Activated T-helper 1 cell treated with anti-CD3 and anti-CD28 coated beads, Interleukin-2, amount 50 U/mL, for 16 hours (primary cell): ENCODE measurements at regions not wholly inside any gene's neighbourhood (a gene's known extent, or its start where the extent isn't known, plus 50 kb on each side); places are given as distances from the start of the nearest gene placed in this dataset.

ENCODE experiments used
- DNase-seq, 2 donors: peaks; one replicate each; pipeline ENCODE4 v3.0.0-alpha.2; 2020; ENCODE audit warnings: low read depth in 1 of 2, low spot score in 1 of 2

DNA sequence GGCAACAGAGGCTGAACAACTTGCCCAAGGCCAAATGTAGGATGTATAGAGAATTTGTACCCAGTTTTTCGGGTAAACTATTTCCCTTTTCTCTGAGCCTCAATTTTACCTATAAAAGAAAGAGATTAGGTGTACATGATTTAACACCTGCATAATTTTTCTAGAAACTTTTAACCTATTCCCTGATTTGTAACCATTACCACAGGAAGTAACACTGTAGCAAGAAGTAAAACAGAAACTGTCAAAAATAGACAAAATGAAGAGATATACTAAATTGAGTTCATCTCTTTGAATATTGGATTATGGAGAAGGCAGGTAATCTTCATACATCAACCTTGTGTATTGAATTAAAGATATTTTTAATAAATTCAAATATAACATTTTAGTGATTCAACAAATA is 136.2 kb downstream of the ZC3H11B start:
- DNase-seq, result no peak

DNA sequence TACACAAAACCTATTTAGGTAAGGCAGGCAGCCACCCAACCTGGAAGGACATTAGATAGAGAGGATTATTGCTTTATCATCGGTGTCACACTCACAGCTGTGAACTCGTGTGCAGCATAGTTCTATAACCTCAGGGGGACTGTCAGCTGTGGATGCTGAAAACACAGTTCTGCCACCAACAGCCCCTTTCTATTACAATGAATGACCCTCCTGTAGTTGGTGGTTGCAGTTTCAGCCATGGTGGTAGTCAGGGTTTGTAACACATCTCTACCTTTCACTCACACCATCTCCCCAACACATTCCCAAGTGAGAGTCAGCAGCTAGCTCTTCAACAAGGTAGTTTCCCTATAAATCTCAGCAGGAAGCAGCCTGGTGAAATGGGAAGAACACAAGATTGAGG is 136.8 kb downstream of the ZC3H11B start:
- DNase-seq, result no peak

DNA sequence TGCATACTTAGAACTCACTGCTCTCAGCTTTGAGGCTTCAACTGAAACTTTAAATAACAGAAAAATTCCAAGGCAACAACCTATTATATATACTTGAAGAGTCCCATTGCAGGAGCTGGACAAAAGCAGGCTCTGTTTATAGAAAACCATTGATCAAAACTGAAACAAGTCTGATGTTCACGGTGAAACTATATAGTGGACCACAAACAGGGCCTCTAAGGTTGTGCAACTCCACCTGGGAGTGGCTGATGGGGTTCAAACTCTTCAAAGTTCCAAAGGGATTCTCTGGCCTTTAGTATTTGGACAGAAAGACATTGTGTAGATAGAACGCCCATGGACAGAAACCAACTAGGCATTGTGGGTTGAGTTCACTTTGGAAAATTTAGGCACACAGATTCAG is 140.3 kb downstream of the ZC3H11B start:
- no peak for DNase-seq

DNA sequence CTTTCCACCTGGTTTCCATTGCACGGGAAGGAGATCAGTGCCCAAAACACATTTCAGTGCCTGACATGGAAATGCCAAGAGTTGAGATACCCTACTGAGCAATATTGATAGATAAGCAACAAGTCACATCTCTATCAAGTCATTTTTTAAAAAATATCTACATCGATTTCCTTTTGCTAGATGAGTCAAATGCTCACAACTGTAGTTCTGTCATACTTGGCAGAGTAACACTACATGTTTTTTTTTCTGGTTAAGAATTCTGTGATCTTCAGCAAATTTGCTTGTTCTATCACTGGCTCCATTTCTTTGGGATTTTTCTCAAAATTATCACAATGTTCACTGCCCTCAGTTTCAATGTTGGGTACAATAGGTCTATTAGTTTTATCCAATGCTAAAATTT is 145.4 kb downstream of the ZC3H11B start:
- DNase-seq, result no peak

DNA sequence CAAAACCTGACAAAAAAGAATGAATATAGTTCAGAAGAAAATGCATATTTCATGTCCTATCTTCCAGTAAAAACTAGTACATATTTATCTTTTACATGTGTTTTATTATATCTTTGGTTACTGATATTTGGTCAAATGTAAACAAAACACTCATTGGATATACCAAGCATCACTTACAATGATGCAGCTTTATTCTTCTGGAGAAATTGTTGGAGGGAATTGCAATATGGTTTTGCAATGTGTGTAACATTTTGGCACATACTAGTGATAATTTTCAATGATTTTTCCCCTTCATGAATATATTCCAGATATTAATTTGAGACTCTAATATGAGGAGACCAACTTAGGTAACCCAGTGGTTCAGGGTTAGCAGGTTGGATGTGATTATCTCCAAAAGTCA is 146.1 kb downstream of the ZC3H11B start:
- no peak for DNase-seq

DNA sequence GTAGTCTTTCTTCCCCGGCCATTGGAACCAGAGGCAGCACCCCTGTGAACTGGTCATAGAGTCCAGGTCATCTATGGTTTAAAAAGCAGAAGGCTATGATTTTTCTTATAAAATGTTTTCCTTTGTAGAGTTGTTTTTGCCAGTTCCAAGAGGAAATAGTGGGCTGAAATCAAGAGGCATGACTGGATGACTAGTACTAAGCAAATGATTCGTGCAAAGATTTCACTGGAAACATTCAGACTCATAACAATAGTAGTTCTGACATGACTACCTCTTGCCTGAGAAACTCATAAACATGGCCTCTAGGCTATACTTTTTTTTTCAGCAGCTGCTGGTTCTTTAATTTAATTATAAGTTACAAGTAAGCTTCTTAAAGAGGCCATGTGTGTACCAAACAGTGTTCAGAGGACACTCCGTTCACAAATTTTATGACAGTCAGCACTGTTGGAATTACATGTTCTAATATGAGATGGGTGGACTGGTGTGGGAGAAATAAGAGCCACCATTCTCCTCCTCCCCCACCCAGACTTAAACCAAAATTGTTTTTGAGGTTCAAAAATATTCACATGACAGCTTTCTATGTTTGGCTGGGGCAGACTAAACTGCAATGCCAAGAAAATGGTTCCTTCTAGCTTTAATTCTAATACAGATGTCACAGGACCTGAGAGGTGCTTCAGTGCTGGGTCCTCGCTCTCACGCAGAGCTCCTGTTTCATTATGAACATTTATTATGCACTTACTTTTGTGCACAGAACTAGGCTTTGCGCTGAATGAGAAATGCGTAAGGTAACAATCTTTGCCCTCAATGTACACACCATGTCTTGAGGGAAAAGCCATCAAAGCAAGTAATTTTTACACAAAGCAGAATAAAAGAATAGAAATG is 147.5 kb downstream of the ZC3H11B start:
- no peak for DNase-seq

DNA sequence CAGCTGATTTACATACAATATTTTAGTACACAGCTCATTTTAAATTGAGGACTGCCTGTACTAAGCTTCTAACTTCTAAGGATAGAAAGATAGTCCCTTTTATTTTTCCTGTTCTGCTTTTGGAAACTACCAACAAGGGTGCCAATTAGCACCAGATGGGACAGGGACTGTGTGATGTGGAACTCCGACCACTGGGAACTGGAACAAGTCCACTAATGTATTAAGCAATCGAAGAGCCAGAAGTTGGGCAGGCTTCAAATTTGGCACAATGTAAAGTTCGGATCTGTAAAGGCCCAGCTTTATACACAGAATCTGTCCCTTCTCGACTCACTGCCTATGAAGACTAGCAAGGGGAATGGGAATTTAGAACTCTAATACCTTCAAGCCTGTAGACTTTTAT is 149.3 kb downstream of the ZC3H11B start:
- no peak for DNase-seq

DNA sequence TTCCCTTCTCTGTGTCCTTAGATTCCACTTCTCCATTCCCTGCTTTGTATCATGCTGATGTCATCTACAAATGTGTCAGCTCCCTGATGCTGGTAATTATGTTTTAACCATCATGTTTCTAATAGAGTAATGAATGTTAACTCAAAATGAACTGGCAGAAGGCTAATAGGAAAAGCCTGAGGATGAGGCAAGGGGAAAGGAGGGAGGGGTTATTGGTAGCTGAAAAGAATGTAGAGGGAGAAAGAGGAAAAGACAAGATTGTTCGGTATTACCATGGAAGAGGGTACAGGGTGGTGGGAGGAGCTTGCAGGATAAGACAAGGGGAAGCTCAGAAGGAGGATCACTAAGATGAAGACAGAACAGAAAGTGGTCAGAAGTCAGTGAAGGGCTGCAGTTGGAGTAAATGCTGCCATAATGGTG is 150.9 kb downstream of the ZC3H11B start:
- no peak for DNase-seq

DNA sequence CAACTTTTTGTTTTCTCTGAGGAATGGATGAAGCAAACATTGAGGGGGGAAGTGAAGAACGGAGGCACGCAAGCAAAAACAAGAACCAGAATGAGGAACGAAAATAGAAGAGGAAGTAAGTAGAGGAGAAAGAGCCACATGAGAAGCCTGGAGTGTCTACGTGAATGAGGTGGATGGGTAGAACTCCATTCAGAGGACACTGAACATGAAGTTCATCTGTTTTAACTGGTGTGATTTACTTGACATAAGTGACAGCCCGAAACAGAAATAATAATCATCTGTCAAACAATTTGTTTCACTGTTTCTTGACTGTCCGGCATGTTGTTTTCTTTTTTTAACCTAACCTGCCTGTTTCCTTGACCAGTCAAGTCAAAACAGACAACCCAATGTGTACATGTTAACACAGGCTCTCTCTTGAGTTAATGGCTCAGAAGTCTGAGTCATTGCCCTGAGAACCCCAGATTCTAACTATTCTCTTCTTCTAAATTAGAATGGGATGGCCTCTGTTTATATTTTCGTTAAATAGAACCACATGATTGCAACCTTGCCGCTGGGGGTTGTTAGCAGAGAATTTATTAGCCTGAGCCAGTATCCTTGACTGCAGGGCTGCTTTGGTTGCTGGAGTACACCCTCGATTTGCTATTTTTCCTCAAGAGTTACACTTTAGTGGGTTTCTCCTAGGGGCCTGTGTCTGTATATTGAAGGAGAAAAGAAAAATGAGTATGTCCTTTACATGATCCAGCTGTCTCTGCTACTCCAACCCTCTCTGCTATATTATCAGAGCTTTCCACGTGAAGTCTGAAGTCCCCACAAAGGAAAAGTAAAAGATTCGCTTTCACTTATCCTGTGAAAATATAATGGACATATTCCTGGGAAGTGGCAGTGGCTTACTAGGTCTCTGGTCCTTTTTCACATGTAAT is 151.7 kb downstream of the ZC3H11B start:
- no peak for DNase-seq

DNA sequence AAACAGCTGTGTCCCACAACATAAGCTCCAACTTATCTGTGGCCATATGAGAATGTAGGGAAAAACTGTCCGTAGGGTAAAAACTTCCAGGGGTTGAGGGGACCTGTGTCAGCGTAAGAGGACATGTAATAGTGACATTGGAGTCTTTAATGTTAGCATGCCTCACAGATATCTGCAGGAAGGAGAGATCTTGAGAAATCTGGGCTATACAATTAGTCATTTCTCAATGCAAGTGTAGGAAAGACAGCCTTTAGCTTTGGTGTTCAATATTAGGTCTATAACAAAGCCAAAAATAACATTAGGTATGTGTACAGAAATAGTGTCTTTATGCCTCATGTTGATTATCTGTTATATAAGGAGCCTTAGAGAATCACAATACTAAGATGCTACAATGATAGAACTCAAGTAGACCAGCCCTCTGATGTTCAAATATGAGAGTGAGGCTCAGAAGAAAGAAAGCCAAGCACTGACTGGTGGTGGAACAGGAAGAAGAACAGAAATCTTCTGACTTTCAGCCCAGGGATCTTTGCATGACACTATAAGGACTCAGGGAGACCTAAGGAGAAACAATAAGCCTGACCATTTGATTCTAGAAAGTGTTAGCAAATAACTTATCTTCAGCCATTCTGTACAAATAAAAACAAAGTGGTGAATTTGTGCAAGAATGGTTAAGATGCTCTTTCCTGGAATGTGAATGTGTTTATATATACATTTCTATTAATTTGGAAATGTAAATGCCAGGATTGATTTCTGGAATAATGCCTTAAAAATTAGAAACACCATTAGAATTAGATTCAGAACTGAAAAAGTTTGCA is 152.6 kb downstream of the ZC3H11B start:
- DNase-seq, result no peak

DNA sequence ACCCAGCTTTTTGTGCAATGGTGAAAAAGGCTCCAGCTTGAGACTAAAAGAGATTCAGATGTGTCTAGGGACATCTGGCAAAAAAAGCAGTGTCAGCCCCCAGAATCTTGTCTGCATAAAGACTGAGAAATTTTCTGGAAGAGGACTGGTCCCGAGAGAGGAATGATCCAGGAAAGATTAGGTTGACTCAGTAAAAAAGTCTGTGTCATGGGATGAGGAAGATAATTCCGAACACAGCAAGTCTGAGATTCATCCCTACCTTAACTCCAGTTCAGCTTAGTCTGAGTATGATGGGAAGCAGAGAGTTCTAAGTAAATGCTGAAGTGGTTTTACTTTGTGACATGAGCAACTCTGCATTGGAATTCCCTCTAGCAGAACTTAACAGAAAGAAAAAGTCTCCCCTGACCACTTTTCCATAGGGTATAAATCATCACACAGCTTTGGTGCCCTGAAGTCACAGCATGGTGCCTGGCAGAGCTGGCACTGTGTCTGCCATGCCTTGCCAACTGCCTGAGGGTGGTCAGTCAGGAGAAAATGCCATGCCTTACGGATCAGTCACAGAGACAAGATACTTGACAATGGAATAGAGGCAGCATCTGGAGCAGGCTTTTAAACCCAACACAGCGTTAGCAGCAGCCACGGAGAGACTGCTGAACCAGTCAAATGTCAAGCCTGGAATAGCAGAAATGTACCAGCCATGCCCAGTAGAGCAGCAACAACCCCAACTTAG is 153.4 kb downstream of the ZC3H11B start:
- no peak for DNase-seq

DNA sequence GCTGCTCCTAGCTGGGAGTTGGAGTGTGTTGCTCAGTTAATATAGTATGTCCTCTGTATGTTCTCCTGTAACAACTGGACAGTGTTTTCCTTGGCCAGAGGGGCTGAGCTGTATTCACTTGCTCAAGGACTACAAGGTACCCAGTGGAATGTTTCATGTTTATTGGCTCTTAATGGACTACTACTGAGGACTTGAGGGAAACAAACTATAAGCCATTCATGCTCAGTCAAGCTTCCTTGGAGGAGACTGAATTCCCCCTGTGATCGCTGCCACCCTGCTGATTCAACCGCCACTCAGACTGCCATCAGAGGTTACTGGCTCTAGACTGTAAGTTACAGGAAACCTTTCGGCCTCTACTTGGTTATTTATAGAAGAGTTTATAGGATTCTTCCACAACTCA is 166.6 kb downstream of the ZC3H11B start:
- DNase-seq, result no peak

DNA sequence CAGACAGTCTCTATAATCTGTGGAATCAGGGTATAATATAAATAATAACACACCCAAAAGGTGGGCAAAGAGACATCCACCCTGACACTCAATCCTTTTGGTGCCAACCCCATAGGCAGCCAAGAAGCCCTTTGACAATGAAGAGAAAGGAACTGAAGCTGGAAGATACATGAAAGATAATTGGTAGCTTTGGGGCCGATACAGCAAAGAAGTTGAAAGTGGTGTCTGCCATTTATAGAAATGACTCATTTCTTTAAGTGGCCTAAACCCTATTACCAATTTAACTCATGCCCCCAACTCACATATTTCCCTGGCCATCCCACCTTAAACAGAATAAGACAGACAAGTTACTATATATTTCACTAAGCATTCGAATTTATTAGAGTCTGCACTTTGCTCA is 167.0 kb downstream of the ZC3H11B start:
- DNase-seq, result no peak

DNA sequence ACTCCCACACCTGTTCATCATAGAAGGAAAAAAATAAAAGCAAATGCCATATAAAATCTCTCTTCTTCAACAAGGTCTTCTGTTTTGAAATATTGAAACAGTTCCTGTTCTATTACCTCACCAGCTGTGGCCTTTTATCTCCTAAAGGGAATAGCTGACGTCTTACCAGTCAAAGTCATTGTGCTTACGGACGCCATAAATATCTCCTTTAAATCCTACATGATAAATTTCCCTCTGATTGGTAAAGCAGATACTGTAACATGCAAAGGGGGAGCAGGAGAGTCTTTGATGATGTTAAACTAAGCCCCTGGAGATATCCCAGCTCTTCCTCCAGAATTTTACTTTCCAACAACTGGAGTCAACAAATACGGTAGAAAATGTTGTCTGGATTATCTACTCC is 168.4 kb downstream of the ZC3H11B start:
- no peak for DNase-seq

DNA sequence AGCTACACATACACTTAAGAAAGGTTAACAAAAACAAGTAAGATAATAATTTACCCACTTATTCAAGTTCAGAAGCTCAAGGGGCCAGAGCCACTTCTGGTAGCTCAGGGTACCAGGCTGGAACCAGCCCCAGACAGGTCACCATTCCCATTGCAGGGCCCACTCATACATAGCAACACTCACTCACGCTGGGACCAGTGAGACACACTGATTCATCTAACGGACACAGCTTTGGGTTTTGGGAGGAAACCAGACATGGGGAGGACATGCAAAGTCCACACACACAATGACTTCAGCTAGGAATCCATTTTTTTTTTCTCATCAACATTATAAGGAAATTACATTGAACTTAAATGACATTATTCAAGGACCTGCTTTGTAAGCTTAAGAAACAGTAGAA is 169.1 kb downstream of the ZC3H11B start:
- DNase-seq, result no peak

DNA sequence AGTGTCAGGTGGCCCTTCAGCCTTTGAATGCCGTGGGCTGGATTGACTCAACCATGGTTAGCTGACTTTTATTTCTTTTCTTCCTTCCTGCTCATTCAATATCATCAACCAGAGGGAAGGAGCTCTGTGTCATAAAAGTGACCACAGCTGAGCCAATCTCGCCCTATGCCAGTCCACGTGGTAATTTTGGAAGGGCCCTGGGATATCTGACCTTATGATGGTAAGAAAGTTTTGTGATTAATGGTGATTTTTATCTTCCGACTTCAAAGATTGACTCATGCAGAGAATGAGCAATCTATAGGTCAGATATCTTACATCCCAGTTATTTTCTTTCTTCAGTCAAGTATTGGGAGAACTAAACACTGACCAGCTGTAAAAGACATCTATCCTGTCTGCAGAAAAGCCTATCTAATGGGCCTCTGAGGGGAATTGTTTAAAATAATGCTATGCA is 170.3 kb downstream of the ZC3H11B start:
- no peak for DNase-seq

DNA sequence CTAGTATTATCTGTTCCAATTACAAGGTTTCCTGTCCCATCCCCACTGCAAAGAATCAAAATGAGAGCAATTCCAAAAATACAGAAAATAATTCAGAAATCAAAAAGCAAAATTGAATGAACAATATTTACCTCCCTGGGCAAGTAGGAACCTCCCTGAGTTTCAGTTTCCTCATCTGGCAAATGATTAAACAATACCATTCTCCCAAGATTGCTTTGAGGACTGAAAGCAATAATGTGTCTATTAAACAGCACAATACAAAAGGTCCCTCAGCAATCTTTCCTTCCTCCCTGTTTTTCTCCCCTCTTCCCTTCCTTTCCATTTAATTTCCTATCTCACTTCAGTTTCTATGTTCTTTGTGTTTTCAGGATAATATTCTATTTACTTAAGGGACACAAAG is 171.0 kb downstream of the ZC3H11B start:
- no peak for DNase-seq

DNA sequence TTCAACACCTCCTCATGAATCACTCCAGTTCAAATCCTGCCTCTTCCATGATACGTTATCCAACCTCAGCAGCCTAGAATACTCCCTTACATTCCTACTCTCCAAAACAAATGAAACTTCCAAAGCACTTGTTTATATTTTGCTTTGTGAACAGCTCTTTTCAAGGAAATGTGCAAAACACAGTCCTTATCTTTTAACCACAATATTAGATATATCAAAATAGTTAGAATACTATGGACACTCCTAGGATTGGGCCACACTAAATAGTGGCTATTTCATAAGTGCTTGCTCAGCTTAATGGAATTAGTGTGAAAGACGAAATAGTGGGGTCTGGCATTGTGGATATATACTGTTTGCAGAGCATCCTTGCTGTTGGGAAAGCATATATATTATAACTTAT is 173.5 kb downstream of the ZC3H11B start:
- no peak for DNase-seq

DNA sequence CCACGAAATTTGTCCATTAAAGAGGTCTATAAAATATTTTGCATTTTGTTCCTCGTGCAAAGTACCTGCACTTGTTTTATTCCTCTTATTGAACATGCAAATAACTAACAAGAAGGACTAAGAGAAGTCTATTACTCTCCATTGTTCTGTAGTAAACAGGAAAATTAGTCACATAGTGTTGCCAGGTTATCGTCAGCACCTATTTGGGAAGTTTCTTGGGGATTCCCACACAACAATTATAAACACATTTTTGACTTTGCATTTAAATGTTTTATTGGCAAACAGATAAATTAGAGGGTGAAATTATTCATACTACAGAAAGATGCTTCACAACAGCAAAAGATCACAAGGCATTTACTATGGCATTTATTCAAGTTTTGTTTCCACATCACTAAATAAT is 174.5 kb downstream of the ZC3H11B start:
- no peak for DNase-seq

DNA sequence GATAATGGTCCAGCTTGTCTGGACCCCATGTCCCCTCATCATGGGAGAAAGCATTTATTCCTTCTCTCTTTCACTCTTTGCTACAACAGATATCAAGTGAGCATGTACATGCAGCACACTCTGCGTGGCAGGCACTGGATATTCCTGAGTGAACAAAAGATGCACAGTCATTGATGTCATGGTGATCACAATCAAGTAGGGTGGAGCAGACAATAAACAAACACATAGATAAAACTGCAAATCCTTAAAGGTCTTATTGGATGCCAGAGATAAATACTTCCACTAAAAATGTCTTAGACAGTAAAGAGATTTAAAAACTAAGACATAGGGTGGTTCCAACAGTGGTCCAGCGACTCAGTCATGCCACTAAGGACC is 178.0 kb downstream of the ZC3H11B start:
- no peak for DNase-seq
